ENCODE measurements at regions not wholly inside any gene's neighbourhood (a gene's known extent, or its start where the extent isn't known, plus 50 kb on each side); places are given as distances from the start of the nearest gene placed in this dataset.

- H3K27ac ChIP-seq (ENCODE audit: low read length) = no peak overlapping the region
- intact Hi-C loops (cut with micrococcal nuclease; ENCODE audit: unreplicated experiment) (no loop called here), in situ Hi-C loops (cut with HindIII; ENCODE audit: low pct_unique_long_range_greater_than_20kb, low sequenced_read_pairs) (no loop called here)
- ChIA-PET POLR2A (no interaction called here), CTCF (no interaction called here)
- BruUV-seq (replicated peaks) = no TSS peak
- H3K4me1 ChIP-seq (ENCODE audit: control insufficient read depth, insufficient read depth, low read length) = no peaks in the 10 kb centered on the region
- H3K36me3 ChIP-seq (ENCODE audit: control insufficient read depth, insufficient read depth, low read length) = no peaks in the 10 kb centered on the region
- no peak for ATAC-seq
- H3K27me3 ChIP-seq (ENCODE audit: control insufficient read depth, insufficient read depth, low read length) = no peaks in the 10 kb centered on the region
- no peaks in the 10 kb centered on the region for H3K9me3 ChIP-seq (ENCODE audit: control insufficient read depth, insufficient read depth, low read depth, low read length)
- no peak overlapping the region for H3K4me3 ChIP-seq (ENCODE audit: low read depth in 2 of 2, low read length in 2 of 2)
- DNase-seq (ENCODE audit: low read depth, low spot score) = no peak
- TF ChIP-seq POLR2AphosphoS5 (IDR thresholded peaks at IDR 0.05; ENCODE audit: low read depth, low read length) = no peak
- TF ChIP-seq TCF7L2 (IDR thresholded peaks at IDR 0.05; ENCODE audit: low read depth, low read length) = no peak
- TF ChIP-seq, protein P1, sequence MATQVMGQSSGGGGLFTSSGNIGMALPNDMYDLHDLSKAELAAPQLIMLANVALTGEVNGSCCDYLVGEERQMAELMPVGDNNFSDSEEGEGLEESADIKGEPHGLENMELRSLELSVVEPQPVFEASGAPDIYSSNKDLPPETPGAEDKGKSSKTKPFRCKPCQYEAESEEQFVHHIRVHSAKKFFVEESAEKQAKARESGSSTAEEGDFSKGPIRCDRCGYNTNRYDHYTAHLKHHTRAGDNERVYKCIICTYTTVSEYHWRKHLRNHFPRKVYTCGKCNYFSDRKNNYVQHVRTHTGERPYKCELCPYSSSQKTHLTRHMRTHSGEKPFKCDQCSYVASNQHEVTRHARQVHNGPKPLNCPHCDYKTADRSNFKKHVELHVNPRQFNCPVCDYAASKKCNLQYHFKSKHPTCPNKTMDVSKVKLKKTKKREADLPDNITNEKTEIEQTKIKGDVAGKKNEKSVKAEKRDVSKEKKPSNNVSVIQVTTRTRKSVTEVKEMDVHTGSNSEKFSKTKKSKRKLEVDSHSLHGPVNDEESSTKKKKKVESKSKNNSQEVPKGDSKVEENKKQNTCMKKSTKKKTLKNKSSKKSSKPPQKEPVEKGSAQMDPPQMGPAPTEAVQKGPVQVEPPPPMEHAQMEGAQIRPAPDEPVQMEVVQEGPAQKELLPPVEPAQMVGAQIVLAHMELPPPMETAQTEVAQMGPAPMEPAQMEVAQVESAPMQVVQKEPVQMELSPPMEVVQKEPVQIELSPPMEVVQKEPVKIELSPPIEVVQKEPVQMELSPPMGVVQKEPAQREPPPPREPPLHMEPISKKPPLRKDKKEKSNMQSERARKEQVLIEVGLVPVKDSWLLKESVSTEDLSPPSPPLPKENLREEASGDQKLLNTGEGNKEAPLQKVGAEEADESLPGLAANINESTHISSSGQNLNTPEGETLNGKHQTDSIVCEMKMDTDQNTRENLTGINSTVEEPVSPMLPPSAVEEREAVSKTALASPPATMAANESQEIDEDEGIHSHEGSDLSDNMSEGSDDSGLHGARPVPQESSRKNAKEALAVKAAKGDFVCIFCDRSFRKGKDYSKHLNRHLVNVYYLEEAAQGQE (IDR thresholded peaks at IDR 0.05; ENCODE audit: insufficient read depth in 1 of 2, low read depth in 2 of 2, low read length in 1 of 2) = no peak
- TF ChIP-seq, protein P2, sequence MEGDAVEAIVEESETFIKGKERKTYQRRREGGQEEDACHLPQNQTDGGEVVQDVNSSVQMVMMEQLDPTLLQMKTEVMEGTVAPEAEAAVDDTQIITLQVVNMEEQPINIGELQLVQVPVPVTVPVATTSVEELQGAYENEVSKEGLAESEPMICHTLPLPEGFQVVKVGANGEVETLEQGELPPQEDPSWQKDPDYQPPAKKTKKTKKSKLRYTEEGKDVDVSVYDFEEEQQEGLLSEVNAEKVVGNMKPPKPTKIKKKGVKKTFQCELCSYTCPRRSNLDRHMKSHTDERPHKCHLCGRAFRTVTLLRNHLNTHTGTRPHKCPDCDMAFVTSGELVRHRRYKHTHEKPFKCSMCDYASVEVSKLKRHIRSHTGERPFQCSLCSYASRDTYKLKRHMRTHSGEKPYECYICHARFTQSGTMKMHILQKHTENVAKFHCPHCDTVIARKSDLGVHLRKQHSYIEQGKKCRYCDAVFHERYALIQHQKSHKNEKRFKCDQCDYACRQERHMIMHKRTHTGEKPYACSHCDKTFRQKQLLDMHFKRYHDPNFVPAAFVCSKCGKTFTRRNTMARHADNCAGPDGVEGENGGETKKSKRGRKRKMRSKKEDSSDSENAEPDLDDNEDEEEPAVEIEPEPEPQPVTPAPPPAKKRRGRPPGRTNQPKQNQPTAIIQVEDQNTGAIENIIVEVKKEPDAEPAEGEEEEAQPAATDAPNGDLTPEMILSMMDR (IDR thresholded peaks at IDR 0.05) = no peak
- TF ChIP-seq SIN3A (IDR thresholded peaks at IDR 0.05; ENCODE audit: borderline replicate concordance, insufficient read depth, low read depth, low read length) = no peak
These were observed 105.1 kb upstream of the GALNT5 start for GRCh38 chr2:157152362-157152761.

DNA sequence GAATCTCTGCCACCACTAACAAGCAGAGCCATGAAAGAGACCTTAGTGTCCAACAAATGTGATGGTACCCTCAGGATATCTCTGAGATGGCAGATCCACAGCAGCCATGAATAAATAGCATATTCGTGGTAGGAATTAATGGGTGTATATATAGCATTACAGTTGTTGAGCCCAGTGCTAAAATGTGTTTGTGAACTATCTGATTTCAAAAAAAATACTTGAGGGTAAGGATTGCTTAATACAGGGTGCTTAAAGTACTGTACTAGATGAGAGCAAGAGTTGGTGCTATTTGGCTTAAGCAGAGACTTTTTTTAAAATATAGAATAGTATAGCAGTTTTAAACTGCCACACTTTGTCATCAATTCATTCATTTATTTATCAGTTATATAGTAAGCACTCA, 101.5 kb upstream of the GALNT5 start:
- Histone ChIP-seq H3K36me3 (ENCODE audit: control insufficient read depth, insufficient read depth, low read length) (no peaks in the 10 kb centered on the region), H3K27ac (ENCODE audit: low read length) (no peak overlapping the region), H3K9me3 (ENCODE audit: control insufficient read depth, insufficient read depth, low read depth, low read length) (no peaks in the 10 kb centered on the region), H3K27me3 (ENCODE audit: control insufficient read depth, insufficient read depth, low read length) (no peaks in the 10 kb centered on the region), H3K4me1 (ENCODE audit: control insufficient read depth, insufficient read depth, low read length) (no peaks in the 10 kb centered on the region), H3K4me3 (ENCODE audit: low read depth in 2 of 2, low read length in 2 of 2) (no peak overlapping the region)
- no TSS peak for BruUV-seq (replicated peaks)
- ChIA-PET CTCF (no interaction called here), POLR2A (no interaction called here)
- no peak for TF ChIP-seq SIN3A (IDR thresholded peaks at IDR 0.05; ENCODE audit: borderline replicate concordance, insufficient read depth, low read depth, low read length)
- TF ChIP-seq TCF7L2 (IDR thresholded peaks at IDR 0.05; ENCODE audit: low read depth, low read length) = no peak
- TF ChIP-seq POLR2AphosphoS5 (IDR thresholded peaks at IDR 0.05; ENCODE audit: low read depth, low read length) = no peak
- TF ChIP-seq, protein P1 (IDR thresholded peaks at IDR 0.05; ENCODE audit: insufficient read depth in 1 of 2, low read depth in 2 of 2, low read length in 1 of 2) = no peak
- TF ChIP-seq, protein P2 (IDR thresholded peaks at IDR 0.05) = no peak
- in situ Hi-C loops (cut with HindIII; ENCODE audit: low pct_unique_long_range_greater_than_20kb, low sequenced_read_pairs) = no loop called here
- no peak for DNase-seq (ENCODE audit: low read depth, low spot score)
- intact Hi-C loops (cut with micrococcal nuclease; ENCODE audit: unreplicated experiment) = no loop called here
- no peak for ATAC-seq
